ENCODE measurements at regions not wholly inside any gene's neighbourhood (a gene's known extent, or its start where the extent isn't known, plus 50 kb on each side); places are given as distances from the start of the nearest gene placed in this dataset.
A peak's percentile ranks its signal among the peaks of the same experiment; 100 is the strongest.

DNA sequence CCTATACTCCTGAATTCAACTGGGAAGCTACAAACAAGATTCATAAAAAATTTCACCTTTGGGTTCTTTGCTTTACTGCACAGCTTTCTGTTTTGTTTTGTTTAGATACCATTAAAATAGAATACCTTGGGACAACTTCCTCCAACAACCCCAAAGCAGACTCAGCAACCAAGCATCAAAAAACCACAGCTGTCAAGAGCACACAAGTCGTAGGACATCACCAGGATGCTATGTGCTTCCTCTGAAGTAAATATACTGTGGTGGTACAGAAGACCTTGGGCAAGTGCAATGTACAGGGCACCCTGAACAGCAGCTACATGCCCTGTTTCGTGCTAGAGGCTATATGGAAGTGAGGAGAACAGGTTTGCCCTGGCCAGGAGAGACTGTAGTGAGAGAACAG is 359.3 kb downstream of the BCL11B start:
- Mint-ChIP-seq H3K9me3 (no peaks in the 10 kb centered on the region), H3K4me1 (peaks cover 54% of the 10 kb centered on the region), H3K36me3 (ENCODE audit: low read depth) (no peaks in the 10 kb centered on the region), H3K4me3 (no peak overlapping the region), H3K27me3 (ENCODE audit: low read depth, poor library complexity) (peaks cover 19% of the 10 kb centered on the region), H3K27ac (no peak overlapping the region)
- DNase-seq = no peak
- TF ChIP-seq, protein P1, sequence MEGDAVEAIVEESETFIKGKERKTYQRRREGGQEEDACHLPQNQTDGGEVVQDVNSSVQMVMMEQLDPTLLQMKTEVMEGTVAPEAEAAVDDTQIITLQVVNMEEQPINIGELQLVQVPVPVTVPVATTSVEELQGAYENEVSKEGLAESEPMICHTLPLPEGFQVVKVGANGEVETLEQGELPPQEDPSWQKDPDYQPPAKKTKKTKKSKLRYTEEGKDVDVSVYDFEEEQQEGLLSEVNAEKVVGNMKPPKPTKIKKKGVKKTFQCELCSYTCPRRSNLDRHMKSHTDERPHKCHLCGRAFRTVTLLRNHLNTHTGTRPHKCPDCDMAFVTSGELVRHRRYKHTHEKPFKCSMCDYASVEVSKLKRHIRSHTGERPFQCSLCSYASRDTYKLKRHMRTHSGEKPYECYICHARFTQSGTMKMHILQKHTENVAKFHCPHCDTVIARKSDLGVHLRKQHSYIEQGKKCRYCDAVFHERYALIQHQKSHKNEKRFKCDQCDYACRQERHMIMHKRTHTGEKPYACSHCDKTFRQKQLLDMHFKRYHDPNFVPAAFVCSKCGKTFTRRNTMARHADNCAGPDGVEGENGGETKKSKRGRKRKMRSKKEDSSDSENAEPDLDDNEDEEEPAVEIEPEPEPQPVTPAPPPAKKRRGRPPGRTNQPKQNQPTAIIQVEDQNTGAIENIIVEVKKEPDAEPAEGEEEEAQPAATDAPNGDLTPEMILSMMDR (IDR thresholded peaks at IDR 0.05) = no peak

DNA sequence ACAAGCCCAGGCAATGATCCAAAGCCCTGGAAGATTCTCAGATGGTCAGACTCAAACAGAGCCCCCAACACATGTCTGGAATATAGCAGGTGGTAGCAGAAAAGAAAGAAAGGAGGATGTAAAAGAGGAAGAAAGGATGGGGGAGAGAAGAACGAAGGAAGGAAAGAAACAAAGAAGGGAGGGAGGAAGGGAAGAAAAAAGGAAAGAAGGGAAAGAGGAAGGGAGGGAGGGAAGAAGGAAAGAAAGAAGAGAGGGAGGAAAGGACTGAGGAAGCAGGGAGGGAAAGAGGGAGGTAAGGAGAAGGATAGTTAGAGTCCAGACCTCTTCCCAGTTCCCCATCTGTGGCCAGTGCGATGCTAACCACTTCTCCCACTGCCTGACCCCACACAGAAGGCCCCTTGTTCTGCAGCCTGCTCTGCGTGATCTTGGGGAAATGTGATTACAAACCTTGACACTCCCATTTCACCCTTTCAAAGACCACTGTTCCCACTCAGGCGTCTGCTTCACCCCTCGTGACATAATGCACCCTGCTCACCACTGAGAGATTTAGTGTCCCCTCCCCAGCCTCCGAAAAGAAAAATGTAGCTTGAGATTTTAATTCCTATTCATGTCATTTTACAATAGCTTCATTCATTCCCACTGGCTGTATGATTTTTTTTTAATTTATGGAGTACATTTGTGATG is 357.9 kb downstream of the BCL11B start:
- H3K36me3 Mint-ChIP-seq (ENCODE audit: low read depth) = no peaks in the 10 kb centered on the region
- peaks cover 24% of the 10 kb centered on the region for H3K27me3 Mint-ChIP-seq (ENCODE audit: low read depth, poor library complexity)
- H3K27ac Mint-ChIP-seq = no peak overlapping the region
- TF ChIP-seq, protein P1 (IDR thresholded peaks at IDR 0.05) = no peak
- DNase-seq = no peak
- H3K4me3 Mint-ChIP-seq = no peak overlapping the region
- peaks cover 46% of the 10 kb centered on the region for H3K4me1 Mint-ChIP-seq
- H3K9me3 Mint-ChIP-seq = no peaks in the 10 kb centered on the region

DNA sequence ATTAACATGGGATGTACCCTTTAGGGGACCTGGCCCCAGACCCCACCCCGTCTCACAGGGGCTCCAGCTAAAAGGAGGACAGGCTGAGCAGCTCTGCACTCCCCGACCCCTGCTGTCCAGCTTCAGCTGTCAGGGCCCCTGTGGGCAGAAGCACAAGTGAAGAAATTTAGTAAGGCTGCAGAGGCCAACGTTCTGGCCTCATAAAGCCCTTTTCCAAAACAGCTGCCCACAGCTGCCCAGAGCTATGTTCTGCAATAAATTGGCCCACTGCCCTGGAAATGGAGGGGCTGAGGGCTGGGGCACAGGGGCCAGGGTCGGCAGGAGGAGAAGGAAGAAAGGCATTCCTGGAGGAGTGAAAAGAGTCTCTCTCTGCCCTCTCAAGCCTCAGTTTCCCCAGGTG is 357.1 kb downstream of the BCL11B start:
- TF ChIP-seq, protein P1 (IDR thresholded peaks at IDR 0.05) = no peak
- Mint-ChIP-seq H3K36me3 (ENCODE audit: low read depth) (no peaks in the 10 kb centered on the region), H3K27ac (no peak overlapping the region), H3K9me3 (no peaks in the 10 kb centered on the region), H3K27me3 (ENCODE audit: low read depth, poor library complexity) (peaks cover 29% of the 10 kb centered on the region), H3K4me1 (peaks cover 46% of the 10 kb centered on the region), H3K4me3 (no peak overlapping the region)
- no peak for DNase-seq

DNA sequence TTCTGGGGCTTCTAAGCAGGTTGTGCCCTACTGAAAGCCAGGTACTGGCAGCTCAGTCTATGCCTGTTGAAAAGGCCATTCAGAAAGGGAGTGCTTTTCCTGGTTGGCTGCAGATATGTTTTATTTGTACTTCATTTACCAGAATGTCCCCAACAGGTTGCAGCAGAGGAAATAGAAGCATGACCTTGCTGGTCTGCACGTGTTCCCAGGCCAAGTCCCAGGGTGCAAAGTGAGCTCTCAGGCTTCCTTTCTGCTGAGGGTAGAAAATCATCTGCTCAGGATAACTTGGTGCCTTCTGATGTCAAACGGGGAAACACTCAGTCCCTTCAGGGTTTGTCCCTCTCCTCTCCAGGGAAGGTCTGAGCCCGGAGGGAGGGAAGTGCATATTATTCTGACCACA is 356.4 kb downstream of the BCL11B start:
- H3K36me3 Mint-ChIP-seq (ENCODE audit: low read depth) = no peaks in the 10 kb centered on the region
- peaks cover 41% of the 10 kb centered on the region for H3K4me1 Mint-ChIP-seq
- H3K27me3 Mint-ChIP-seq (ENCODE audit: low read depth, poor library complexity) = peaks cover 29% of the 10 kb centered on the region
- no peak overlapping the region for H3K27ac Mint-ChIP-seq
- H3K9me3 Mint-ChIP-seq = no peaks in the 10 kb centered on the region
- TF ChIP-seq, protein P1 (IDR thresholded peaks at IDR 0.05) = no peak
- no peak for DNase-seq
- H3K4me3 Mint-ChIP-seq = no peak overlapping the region

DNA sequence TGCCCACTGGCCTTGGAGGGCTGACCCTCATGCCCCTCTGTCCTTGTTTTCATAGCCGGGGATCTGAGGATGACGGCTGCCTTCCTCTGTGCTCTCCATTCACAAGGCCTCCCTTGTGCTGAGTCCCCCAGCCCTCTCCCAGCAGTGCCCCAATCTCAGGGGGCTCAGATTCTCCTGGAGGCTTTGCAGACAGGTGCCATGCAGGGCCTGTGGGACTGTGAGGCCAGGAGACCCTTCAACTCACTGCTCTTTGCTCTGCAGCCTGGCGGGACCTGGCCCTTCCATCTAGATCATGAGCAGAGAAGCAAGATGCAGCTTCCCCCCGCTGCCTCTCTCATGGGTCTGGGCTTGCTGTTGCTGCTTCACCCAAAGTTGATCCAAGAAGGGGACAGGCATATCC is 356.0 kb downstream of the BCL11B start:
- Mint-ChIP-seq H3K4me1 (peaks cover 37% of the 10 kb centered on the region), H3K27ac (no peak overlapping the region), H3K27me3 (ENCODE audit: low read depth, poor library complexity) (peaks cover 29% of the 10 kb centered on the region), H3K36me3 (ENCODE audit: low read depth) (no peaks in the 10 kb centered on the region), H3K4me3 (no peak overlapping the region), H3K9me3 (no peaks in the 10 kb centered on the region)
- no peak for DNase-seq
- TF ChIP-seq, protein P1 (IDR thresholded peaks at IDR 0.05) = no peak

DNA sequence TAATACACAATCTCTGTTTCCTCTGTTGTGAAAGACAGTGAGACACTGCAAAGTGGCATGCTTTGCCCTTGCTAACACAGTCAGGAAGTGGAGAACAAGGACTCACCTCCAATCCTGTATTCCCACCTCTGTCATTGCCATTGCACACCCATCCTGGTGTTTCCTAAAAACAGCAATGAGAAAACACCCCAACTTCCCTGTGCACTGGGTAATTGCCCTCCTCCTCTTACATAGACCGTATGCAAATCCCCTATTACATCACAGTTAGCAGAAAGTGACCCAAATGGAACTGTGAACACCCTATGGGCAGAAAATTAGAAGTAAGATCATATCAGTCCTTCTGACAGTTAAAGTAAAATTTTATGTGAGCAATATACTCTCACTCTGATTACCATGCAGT is 355.5 kb downstream of the BCL11B start:
- no peaks in the 10 kb centered on the region for H3K36me3 Mint-ChIP-seq (ENCODE audit: low read depth)
- peaks cover 33% of the 10 kb centered on the region for H3K4me1 Mint-ChIP-seq
- TF ChIP-seq, protein P1 (IDR thresholded peaks at IDR 0.05) = no peak
- H3K4me3 Mint-ChIP-seq = no peak overlapping the region
- H3K9me3 Mint-ChIP-seq = peaks cover under 1% of the 10 kb centered on the region
- peak overlapping the region; percentile 22 for H3K27ac Mint-ChIP-seq
- H3K27me3 Mint-ChIP-seq (ENCODE audit: low read depth, poor library complexity) = peaks cover 29% of the 10 kb centered on the region
- DNase-seq = no peak

All from nephron progenitor cell (in vitro differentiated cells).